ENCODE measurements at regions not wholly inside any gene's neighbourhood (a gene's known extent, or its start where the extent isn't known, plus 50 kb on each side); places are given as distances from the start of the nearest gene placed in this dataset.

DNA sequence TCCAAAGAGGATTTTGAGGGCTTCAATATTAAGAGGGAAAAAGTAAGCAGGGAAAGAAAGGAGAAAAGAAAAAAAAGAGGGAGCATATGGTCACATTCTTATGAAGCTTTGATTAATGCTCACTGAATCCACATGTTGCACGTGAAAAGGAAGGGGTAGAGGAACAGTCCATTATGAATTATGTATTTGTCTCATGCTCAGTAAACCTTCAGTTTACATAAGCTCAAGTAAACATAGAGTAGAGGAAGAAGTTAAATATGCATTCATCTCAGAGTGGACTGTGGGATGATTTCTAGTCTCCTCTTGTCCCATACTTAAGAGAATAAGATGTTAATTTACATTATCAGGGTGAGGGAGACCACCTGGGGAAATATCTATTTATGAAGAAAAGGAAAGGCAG is 334.5 kb downstream of the IPO8 start:
- Histone ChIP-seq H3K4me3 (ENCODE audit: insufficient read depth in 1 of 2, low read depth in 1 of 2, low read length in 2 of 2) (no peak overlapping the region), H2BK15ac (ENCODE audit: low read depth, poor library complexity, severe bottlenecking) (no peak overlapping the region), H3K23ac (ENCODE audit: low read length in 2 of 2) (no peak overlapping the region), H3K36me3 (ENCODE audit: control insufficient read depth in 1 of 2, insufficient read depth in 2 of 2, low read depth in 1 of 2, low read length in 2 of 2) (no peaks in the 10 kb centered on the region), H3K14ac (ENCODE audit: low read length in 2 of 2) (no peak overlapping the region), H2BK5ac (ENCODE audit: low read depth, low read length, poor library complexity, severe bottlenecking) (no peak overlapping the region), H3K9ac (ENCODE audit: low read length) (no peak overlapping the region), H3K9me3 (ENCODE audit: control insufficient read depth, low read length) (peaks cover 5% of the 10 kb centered on the region), H4K91ac (ENCODE audit: low read length) (no peak overlapping the region), H2AFZ (ENCODE audit: low read depth, low read length) (no peak overlapping the region), H2BK12ac (ENCODE audit: low read length in 2 of 2) (no peak overlapping the region), H3K18ac (ENCODE audit: low read depth in 1 of 2, low read length in 2 of 2) (no peak overlapping the region), H3K4ac (ENCODE audit: low read depth in 1 of 2, low read length in 2 of 2) (no peak overlapping the region), H3K4me2 (ENCODE audit: low read length, poor library complexity, severe bottlenecking) (no peak overlapping the region), H4K8ac (ENCODE audit: low read length) (no peak overlapping the region), H2AK5ac (ENCODE audit: low read length, severe bottlenecking) (no peak overlapping the region), H3K27me3 (ENCODE audit: control insufficient read depth in 1 of 2, insufficient read depth in 1 of 2, low read length in 2 of 2) (no peaks in the 10 kb centered on the region), H2BK120ac (ENCODE audit: low read depth, low read length) (no peak overlapping the region), H3K4me1 (ENCODE audit: control insufficient read depth, insufficient read depth, low read depth, low read length) (no peaks in the 10 kb centered on the region), H3K79me1 (replicated peaks; ENCODE audit: low read length, poor library complexity, severe bottlenecking) (no peaks in the 10 kb centered on the region), H3K27ac (ENCODE audit: low read length, poor library complexity, severe bottlenecking) (no peak overlapping the region)
- no peak for DNase-seq
- WGBS = 50% methylated on average over 1 of the region's 1 CpG

DNA sequence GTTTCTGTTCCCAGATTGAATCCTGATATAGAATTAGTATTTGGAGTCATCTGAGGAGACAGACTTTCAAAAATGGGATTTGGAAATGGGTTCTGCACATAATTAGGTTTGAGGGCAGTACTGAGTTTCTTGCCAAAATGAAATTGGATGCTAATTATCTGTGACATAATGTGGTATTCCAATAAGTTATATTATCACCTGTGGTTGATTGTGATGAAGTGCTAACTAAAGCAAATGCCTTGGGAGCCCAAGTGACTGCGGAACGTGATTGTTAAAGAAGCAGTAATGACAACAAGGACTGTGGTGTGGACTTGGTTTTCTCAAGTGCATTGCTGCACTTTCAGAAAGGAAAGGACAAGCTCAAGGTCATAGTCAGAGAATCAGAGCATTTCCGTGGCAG is 337.0 kb downstream of the IPO8 start:
- Histone ChIP-seq H2BK15ac (ENCODE audit: low read depth, poor library complexity, severe bottlenecking) (no peak overlapping the region), H3K4me3 (ENCODE audit: insufficient read depth in 1 of 2, low read depth in 1 of 2, low read length in 2 of 2) (no peak overlapping the region), H3K9me3 (ENCODE audit: control insufficient read depth, low read length) (peaks cover 5% of the 10 kb centered on the region), H2BK12ac (ENCODE audit: low read length in 2 of 2) (no peak overlapping the region), H4K91ac (ENCODE audit: low read length) (no peak overlapping the region), H3K9ac (ENCODE audit: low read length) (no peak overlapping the region), H3K4ac (ENCODE audit: low read depth in 1 of 2, low read length in 2 of 2) (no peak overlapping the region), H3K4me2 (ENCODE audit: low read length, poor library complexity, severe bottlenecking) (no peak overlapping the region), H2BK120ac (ENCODE audit: low read depth, low read length) (no peak overlapping the region), H3K27ac (ENCODE audit: low read length, poor library complexity, severe bottlenecking) (no peak overlapping the region), H2AFZ (ENCODE audit: low read depth, low read length) (no peak overlapping the region), H3K18ac (ENCODE audit: low read depth in 1 of 2, low read length in 2 of 2) (no peak overlapping the region), H3K4me1 (ENCODE audit: control insufficient read depth, insufficient read depth, low read depth, low read length) (no peaks in the 10 kb centered on the region), H2AK5ac (ENCODE audit: low read length, severe bottlenecking) (no peak overlapping the region), H3K36me3 (ENCODE audit: control insufficient read depth in 1 of 2, insufficient read depth in 2 of 2, low read depth in 1 of 2, low read length in 2 of 2) (no peaks in the 10 kb centered on the region), H3K27me3 (ENCODE audit: control insufficient read depth in 1 of 2, insufficient read depth in 1 of 2, low read length in 2 of 2) (no peaks in the 10 kb centered on the region), H3K23ac (ENCODE audit: low read length in 2 of 2) (no peak overlapping the region), H2BK5ac (ENCODE audit: low read depth, low read length, poor library complexity, severe bottlenecking) (no peak overlapping the region), H4K8ac (ENCODE audit: low read length) (no peak overlapping the region), H3K14ac (ENCODE audit: low read length in 2 of 2) (no peak overlapping the region), H3K79me1 (replicated peaks; ENCODE audit: low read length, poor library complexity, severe bottlenecking) (no peaks in the 10 kb centered on the region)
- 94% methylated on average over 3 of the region's 3 CpGs for WGBS
- DNase-seq = no peak

- Histone ChIP-seq H2BK15ac (ENCODE audit: low read depth, poor library complexity, severe bottlenecking) (no peak overlapping the region), H2BK12ac (ENCODE audit: low read length in 2 of 2) (no peak overlapping the region), H2AFZ (ENCODE audit: low read depth, low read length) (no peak overlapping the region), H4K8ac (ENCODE audit: low read length) (no peak overlapping the region), H3K9ac (ENCODE audit: low read length) (no peak overlapping the region), H3K23ac (ENCODE audit: low read length in 2 of 2) (no peak overlapping the region), H3K9me3 (ENCODE audit: control insufficient read depth, low read length) (no peaks in the 10 kb centered on the region), H4K91ac (ENCODE audit: low read length) (no peak overlapping the region), H3K4me1 (ENCODE audit: control insufficient read depth, insufficient read depth, low read depth, low read length) (no peaks in the 10 kb centered on the region), H2BK120ac (ENCODE audit: low read depth, low read length) (no peak overlapping the region), H2AK5ac (ENCODE audit: low read length, severe bottlenecking) (no peak overlapping the region), H3K36me3 (ENCODE audit: control insufficient read depth in 1 of 2, insufficient read depth in 2 of 2, low read depth in 1 of 2, low read length in 2 of 2) (no peaks in the 10 kb centered on the region), H2BK5ac (ENCODE audit: low read depth, low read length, poor library complexity, severe bottlenecking) (no peak overlapping the region), H3K79me1 (replicated peaks; ENCODE audit: low read length, poor library complexity, severe bottlenecking) (no peaks in the 10 kb centered on the region), H3K18ac (ENCODE audit: low read depth in 1 of 2, low read length in 2 of 2) (no peak overlapping the region), H3K4me2 (ENCODE audit: low read length, poor library complexity, severe bottlenecking) (no peak overlapping the region), H3K27ac (ENCODE audit: low read length, poor library complexity, severe bottlenecking) (no peak overlapping the region), H3K4ac (ENCODE audit: low read depth in 1 of 2, low read length in 2 of 2) (no peak overlapping the region), H3K14ac (ENCODE audit: low read length in 2 of 2) (no peak overlapping the region), H3K27me3 (ENCODE audit: control insufficient read depth in 1 of 2, insufficient read depth in 1 of 2, low read length in 2 of 2) (no peaks in the 10 kb centered on the region), H3K4me3 (ENCODE audit: insufficient read depth in 1 of 2, low read depth in 1 of 2, low read length in 2 of 2) (no peak overlapping the region)
- DNase-seq = peak; percentile 47
- WGBS = 73% methylated on average over 7 of the region's 7 CpGs
Measured at GRCh38 chr12:30357766-30358490, 337.7 kb downstream of the IPO8 start.

- Histone ChIP-seq H2BK5ac (ENCODE audit: low read depth, low read length, poor library complexity, severe bottlenecking) (no peak overlapping the region), H3K4me3 (ENCODE audit: insufficient read depth in 1 of 2, low read depth in 1 of 2, low read length in 2 of 2) (no peak overlapping the region)
Measured at GRCh38 chr12:30345744-30346471, 349.8 kb downstream of the IPO8 start.

More at GRCh38 chr12:30345744-30346471, 349.8 kb downstream of the IPO8 start:
- Histone ChIP-seq H2AFZ (ENCODE audit: low read depth, low read length) (no peak overlapping the region), H3K4me1 (ENCODE audit: control insufficient read depth, insufficient read depth, low read depth, low read length) (no peaks in the 10 kb centered on the region), H3K14ac (ENCODE audit: low read length in 2 of 2) (no peak overlapping the region), H3K9me3 (ENCODE audit: control insufficient read depth, low read length) (peaks cover 26% of the 10 kb centered on the region), H3K23ac (ENCODE audit: low read length in 2 of 2) (no peak overlapping the region), H3K9ac (ENCODE audit: low read length) (no peak overlapping the region), H3K27ac (ENCODE audit: low read length, poor library complexity, severe bottlenecking) (no peak overlapping the region), H3K18ac (ENCODE audit: low read depth in 1 of 2, low read length in 2 of 2) (no peak overlapping the region), H4K8ac (ENCODE audit: low read length) (no peak overlapping the region), H3K27me3 (ENCODE audit: control insufficient read depth in 1 of 2, insufficient read depth in 1 of 2, low read length in 2 of 2) (no peaks in the 10 kb centered on the region), H4K91ac (ENCODE audit: low read length) (no peak overlapping the region), H2BK12ac (ENCODE audit: low read length in 2 of 2) (no peak overlapping the region), H3K4me2 (ENCODE audit: low read length, poor library complexity, severe bottlenecking) (no peak overlapping the region), H2BK15ac (ENCODE audit: low read depth, poor library complexity, severe bottlenecking) (no peak overlapping the region), H2AK5ac (ENCODE audit: low read length, severe bottlenecking) (no peak overlapping the region), H2BK120ac (ENCODE audit: low read depth, low read length) (no peak overlapping the region), H3K4ac (ENCODE audit: low read depth in 1 of 2, low read length in 2 of 2) (no peak overlapping the region), H3K79me1 (replicated peaks; ENCODE audit: low read length, poor library complexity, severe bottlenecking) (no peaks in the 10 kb centered on the region), H3K36me3 (ENCODE audit: control insufficient read depth in 1 of 2, insufficient read depth in 2 of 2, low read depth in 1 of 2, low read length in 2 of 2) (no peaks in the 10 kb centered on the region)
- 94% methylated on average over 2 of the region's 4 CpGs for WGBS
- no peak for DNase-seq

All from mesenchymal stem cell (in vitro differentiated cells and primary cell).